ENCODE measurements at regions not wholly inside any gene's neighbourhood (a gene's known extent, or its start where the extent isn't known, plus 50 kb on each side); places are given as distances from the start of the nearest gene placed in this dataset.

DNA sequence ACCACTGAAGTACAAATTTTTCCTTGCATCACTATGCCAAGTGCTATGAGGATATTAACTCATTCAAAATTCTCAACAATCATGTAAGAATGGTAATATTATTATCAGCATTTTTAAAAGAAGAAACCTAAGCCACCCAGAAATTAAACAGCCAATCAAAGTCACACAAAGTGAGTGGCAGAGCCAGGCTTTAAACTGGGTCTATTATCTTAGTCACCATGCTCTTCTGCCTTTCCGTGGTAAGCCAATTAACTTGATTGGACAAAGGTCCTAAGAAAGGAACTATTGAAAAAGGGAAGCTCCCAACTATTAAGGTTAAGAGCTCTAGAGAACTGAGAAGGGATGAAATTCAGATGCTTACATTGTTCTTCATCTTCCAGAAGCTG lies 111.5 kb downstream of the ASB9 start:
- no peak for TF ChIP-seq EZH2 (IDR thresholded peaks at IDR 0.05; ENCODE audit: borderline replicate concordance, insufficient read depth, low read depth, low read length, poor library complexity, severe bottlenecking)
- TF ChIP-seq CTCF (IDR thresholded peaks at IDR 0.05): no peak
